ENCODE measurements at regions not wholly inside any gene's neighbourhood (a gene's known extent, or its start where the extent isn't known, plus 50 kb on each side); places are given as distances from the start of the nearest gene placed in this dataset.

DNA sequence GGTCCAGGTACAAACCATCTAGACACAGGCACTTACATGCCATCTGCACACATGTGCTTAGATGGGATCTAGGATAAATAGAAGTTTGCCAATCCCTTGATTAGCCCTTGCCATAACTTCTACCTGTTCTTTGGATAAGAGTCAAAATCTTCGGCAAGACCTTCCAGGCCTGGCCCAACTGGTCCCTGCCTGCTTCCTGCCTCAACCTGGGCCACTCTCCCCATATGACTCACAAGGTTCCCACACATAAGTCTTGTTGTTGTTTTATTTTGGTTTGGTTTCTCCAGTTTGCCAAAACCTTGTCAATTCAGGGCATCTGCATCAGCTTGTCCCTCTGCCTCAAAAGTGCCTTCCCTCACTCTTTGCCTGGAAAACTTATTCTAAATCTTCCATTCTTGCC is 95.3 kb upstream of the XYLT1 start:
- Histone ChIP-seq H3K27me3 (no peaks in the 10 kb centered on the region), H3K4me3 (no peak overlapping the region), H3K9me3 (ENCODE audit: low read depth) (no peaks in the 10 kb centered on the region), H3K36me3 (no peaks in the 10 kb centered on the region), H3K4me1 (ENCODE audit: low read depth) (no peaks in the 10 kb centered on the region), H3K27ac (no peak overlapping the region)
- TF ChIP-seq, protein P1, sequence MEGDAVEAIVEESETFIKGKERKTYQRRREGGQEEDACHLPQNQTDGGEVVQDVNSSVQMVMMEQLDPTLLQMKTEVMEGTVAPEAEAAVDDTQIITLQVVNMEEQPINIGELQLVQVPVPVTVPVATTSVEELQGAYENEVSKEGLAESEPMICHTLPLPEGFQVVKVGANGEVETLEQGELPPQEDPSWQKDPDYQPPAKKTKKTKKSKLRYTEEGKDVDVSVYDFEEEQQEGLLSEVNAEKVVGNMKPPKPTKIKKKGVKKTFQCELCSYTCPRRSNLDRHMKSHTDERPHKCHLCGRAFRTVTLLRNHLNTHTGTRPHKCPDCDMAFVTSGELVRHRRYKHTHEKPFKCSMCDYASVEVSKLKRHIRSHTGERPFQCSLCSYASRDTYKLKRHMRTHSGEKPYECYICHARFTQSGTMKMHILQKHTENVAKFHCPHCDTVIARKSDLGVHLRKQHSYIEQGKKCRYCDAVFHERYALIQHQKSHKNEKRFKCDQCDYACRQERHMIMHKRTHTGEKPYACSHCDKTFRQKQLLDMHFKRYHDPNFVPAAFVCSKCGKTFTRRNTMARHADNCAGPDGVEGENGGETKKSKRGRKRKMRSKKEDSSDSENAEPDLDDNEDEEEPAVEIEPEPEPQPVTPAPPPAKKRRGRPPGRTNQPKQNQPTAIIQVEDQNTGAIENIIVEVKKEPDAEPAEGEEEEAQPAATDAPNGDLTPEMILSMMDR (IDR thresholded peaks at IDR 0.05; ENCODE audit: low read depth, low read length): no peak
- DNase-seq (ENCODE audit: low read depth in 1 of 2, low spot score in 1 of 2): no peak

DNA sequence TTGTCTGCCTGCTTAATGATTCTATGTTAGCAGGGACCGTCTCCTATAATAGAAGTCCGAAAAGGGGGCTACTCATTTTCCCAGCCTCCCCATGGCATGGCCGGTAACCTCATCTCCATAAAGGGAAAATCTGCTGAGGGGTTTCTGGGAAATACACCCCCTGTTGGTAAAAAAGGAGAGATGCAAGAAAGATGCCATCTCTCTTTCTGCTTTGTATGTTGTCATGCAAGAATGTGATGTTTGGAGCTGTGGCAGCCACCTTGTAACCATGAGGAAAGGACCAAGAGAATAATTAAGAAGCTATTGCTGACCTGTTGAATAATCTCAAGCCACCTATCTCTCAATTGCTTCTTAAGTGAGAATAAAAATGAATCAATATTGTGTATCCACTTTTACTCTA is 94.8 kb upstream of the XYLT1 start:
- no peak overlapping the region for H3K4me3 ChIP-seq
- H3K27ac ChIP-seq: no peak overlapping the region
- no peaks in the 10 kb centered on the region for H3K9me3 ChIP-seq (ENCODE audit: low read depth)
- H3K4me1 ChIP-seq (ENCODE audit: low read depth): no peaks in the 10 kb centered on the region
- DNase-seq (ENCODE audit: low read depth in 1 of 2, low spot score in 1 of 2): no peak
- TF ChIP-seq, protein P1 (IDR thresholded peaks at IDR 0.05; ENCODE audit: low read depth, low read length): no peak
- H3K36me3 ChIP-seq: no peaks in the 10 kb centered on the region
- H3K27me3 ChIP-seq: no peaks in the 10 kb centered on the region

DNA sequence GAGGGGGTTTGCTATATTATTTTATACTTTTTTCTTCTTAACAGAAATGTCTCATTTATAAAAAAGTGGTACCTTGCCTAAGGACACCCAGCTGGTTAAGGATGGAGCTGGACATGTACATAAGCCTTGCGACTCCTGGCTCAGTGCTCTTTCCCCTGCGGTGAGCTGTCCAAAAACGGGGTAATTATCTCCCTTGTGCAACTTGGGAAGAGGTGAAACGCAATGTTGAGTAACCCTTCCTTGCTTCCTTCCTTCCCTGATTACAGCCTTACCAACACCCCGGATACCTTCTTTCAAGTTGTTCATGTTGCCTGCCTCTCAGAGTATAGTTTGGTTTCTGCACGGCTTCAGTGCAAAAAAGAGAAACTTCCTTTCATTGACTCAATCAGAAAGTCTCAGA is 94.1 kb upstream of the XYLT1 start:
- H3K36me3 ChIP-seq: no peaks in the 10 kb centered on the region
- TF ChIP-seq, protein P1 (IDR thresholded peaks at IDR 0.05; ENCODE audit: low read depth, low read length): no peak
- no peak for DNase-seq (ENCODE audit: low read depth in 1 of 2, low spot score in 1 of 2)

DNA sequence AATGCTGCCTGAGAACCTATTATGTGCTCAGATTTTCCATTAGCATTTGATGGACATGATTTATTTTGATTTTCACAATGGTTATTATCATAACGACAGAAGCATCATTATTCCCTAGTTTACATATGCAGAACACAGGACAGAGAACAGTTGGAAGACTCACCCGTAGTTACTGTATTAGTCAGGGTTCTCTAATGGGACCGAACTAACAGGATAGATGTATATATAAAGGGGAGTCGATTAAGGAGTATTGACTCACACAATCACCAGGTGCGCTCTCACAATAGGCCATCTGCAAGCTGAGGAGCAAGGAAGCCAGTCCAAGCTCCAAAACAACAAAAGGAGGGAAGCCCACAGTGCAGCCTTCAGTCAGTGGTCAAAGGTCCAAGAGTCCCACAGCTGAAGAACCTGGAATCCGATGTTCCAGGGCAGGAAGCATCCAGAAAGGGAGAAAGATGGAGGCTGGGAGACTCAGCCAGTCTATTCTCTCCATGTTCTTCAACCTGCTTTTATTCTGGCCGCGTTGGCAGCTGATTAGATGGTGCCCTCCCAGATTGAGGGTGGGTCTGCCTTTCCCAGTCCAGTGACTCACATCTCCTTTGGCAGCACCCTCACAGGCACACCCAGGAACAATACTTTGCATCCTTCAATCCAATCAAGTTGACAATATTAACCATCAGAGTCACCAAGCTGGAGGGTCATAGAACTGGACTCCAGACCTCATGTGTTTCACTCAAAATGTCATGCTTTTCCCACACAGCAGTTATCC is 92.7 kb upstream of the XYLT1 start:
- Histone ChIP-seq H3K4me1 (ENCODE audit: low read depth) (no peaks in the 10 kb centered on the region), H3K27ac (no peak overlapping the region), H3K27me3 (no peaks in the 10 kb centered on the region), H3K9me3 (ENCODE audit: low read depth) (no peaks in the 10 kb centered on the region), H3K4me3 (no peak overlapping the region), H3K36me3 (no peaks in the 10 kb centered on the region)
- DNase-seq (ENCODE audit: low read depth in 1 of 2, low spot score in 1 of 2): no peak
- TF ChIP-seq, protein P1 (IDR thresholded peaks at IDR 0.05; ENCODE audit: low read depth, low read length): no peak

More for the DNA sequence above, 94.1 kb upstream of the XYLT1 start:
- Histone ChIP-seq H3K27me3 (no peaks in the 10 kb centered on the region), H3K27ac (no peak overlapping the region), H3K4me3 (no peak overlapping the region), H3K4me1 (ENCODE audit: low read depth) (no peaks in the 10 kb centered on the region), H3K9me3 (ENCODE audit: low read depth) (no peaks in the 10 kb centered on the region)

- no peak for DNase-seq (ENCODE audit: low read depth in 1 of 2, low spot score in 1 of 2)
- TF ChIP-seq, protein P1 (IDR thresholded peaks at IDR 0.05; ENCODE audit: low read depth, low read length): no peak
- Histone ChIP-seq H3K4me3 (no peak overlapping the region), H3K27ac (no peak overlapping the region), H3K27me3 (no peaks in the 10 kb centered on the region), H3K9me3 (ENCODE audit: low read depth) (no peaks in the 10 kb centered on the region), H3K4me1 (ENCODE audit: low read depth) (no peaks in the 10 kb centered on the region), H3K36me3 (no peaks in the 10 kb centered on the region)
These were observed 90.3 kb upstream of the XYLT1 start for GRCh38 chr16:17561056-17561455.
